MM.1S (cell line): ENCODE measurements at regions not wholly inside any gene's neighbourhood (a gene's known extent, or its start where the extent isn't known, plus 50 kb on each side); places are given as distances from the start of the nearest gene placed in this dataset.

Experiments
- DNase-seq: peaks from one replicate; pipeline ENCODE4 v3.0.0-alpha.2; 2015
- H2AFZ ChIP-seq: fragments of 300-600 bp; sonication (generic); 2 replicates; pipeline ENCODE4 v1.6.0; 2016; ENCODE audit warnings: antibody characterized with exemption, low read length
- H3F3A ChIP-seq: fragments of 300-600 bp; sonication (generic); 2 replicates; pipeline ENCODE4 v1.6.1; 2016; ENCODE audit warnings: mild to moderate bottlenecking, antibody characterized with exemption, low read length, moderate library complexity, mixed read lengths; ENCODE audit not compliant: insufficient read depth
- H3K27ac ChIP-seq: fragments of 300-600 bp; sonication (generic); 2 replicates; pipeline ENCODE4 v1.5.1; 2016; ENCODE audit warnings: mild to moderate bottlenecking, low read length
- H3K27me3 ChIP-seq: fragments of 300-600 bp; sonication (generic); replicated peaks from 2 replicates; pipeline ENCODE4 v1.6.0; 2016; ENCODE audit warnings: low read length; ENCODE audit not compliant: insufficient read depth
- H3K36me3 ChIP-seq: fragments of 300-600 bp; sonication (generic); replicated peaks from 2 replicates; pipeline ENCODE4 v1.6.1; 2016; ENCODE audit warnings: mild to moderate bottlenecking, low read length, mixed read lengths; ENCODE audit not compliant: insufficient read depth
- H3K4me1 ChIP-seq: fragments of 300-600 bp; sonication (generic); 2 replicates; pipeline ENCODE4 v1.6.1; 2016; ENCODE audit warnings: low read length, mixed read lengths
- H3K4me2 ChIP-seq: fragments of 300-600 bp; sonication (generic); 2 replicates; pipeline ENCODE4 v1.6.0; 2016; ENCODE audit warnings: low read depth, low read length
- H3K4me3 ChIP-seq: fragments of 300-600 bp; sonication (generic); 2 replicates; pipeline ENCODE4 v1.5.1; 2016; ENCODE audit warnings: low read length, mixed read lengths
- H3K79me2 ChIP-seq: fragments of 300-600 bp; sonication (generic); 2 replicates; pipeline ENCODE4 v1.6.1; 2016; ENCODE audit warnings: mixed run types, low read length, mixed read lengths
- H3K9ac ChIP-seq: fragments of 300-600 bp; sonication (generic); 2 replicates; pipeline ENCODE4 v1.6.1; 2016; ENCODE audit warnings: low read length, mixed read lengths
- H3K9me2 ChIP-seq: fragments of 300-600 bp; sonication (generic); replicated peaks from 2 replicates; pipeline ENCODE4 v1.6.1; 2016; ENCODE audit warnings: mild to moderate bottlenecking, low read length, mixed read lengths; ENCODE audit not compliant: insufficient read depth
- H3K9me3 ChIP-seq: fragments of 300-600 bp; sonication (generic); replicated peaks from 2 replicates; pipeline ENCODE4 v1.6.1; 2016; ENCODE audit warnings: mild to moderate bottlenecking, low read length, mixed read lengths; ENCODE audit not compliant: insufficient read depth
- H4K20me1 ChIP-seq: fragments of 300-600 bp; sonication (generic); 2 replicates; pipeline ENCODE4 v1.6.1; 2016; ENCODE audit warnings: mild to moderate bottlenecking, low read length, moderate library complexity, mixed read lengths; ENCODE audit not compliant: insufficient read depth
- CTCF ChIP-seq: fragments of 300-600 bp; sonication (generic); IDR thresholded peaks from 2 replicates; pipeline ENCODE4 v1.5.1; 2016; ENCODE audit warnings: antibody characterized with exemption, low read length, mixed read lengths
- EZH2 ChIP-seq: fragments of 300-600 bp; sonication (generic); optimal IDR thresholded peaks from 2 replicates; pipeline ENCODE3; 2017; ENCODE audit warnings: low read depth, mild to moderate bottlenecking, antibody characterized with exemption, low read length, mixed read lengths
- EZH2phosphoT487 ChIP-seq: fragments of 300-600 bp; sonication (generic); IDR thresholded peaks from 2 replicates; pipeline ENCODE4 v1.6.1; 2018; ENCODE audit warnings: antibody characterized with exemption, low read length

GRCh38 chr14:56894591-56894991, 84.3 kb upstream of the OTX2 start:
- H3K27me3 ChIP-seq = no peaks in the 10 kb centered on the region
- peaks cover 18% of the 10 kb centered on the region for H3K4me1 ChIP-seq

GRCh38 chr14:56892959-56893358, 82.7 kb upstream of the OTX2 start:
- Histone ChIP-seq H4K20me1 (no peaks in the 10 kb centered on the region), H3K79me2 (0 out of 2 replicates have a peak, but pooled peaks cover 3% of the 10 kb centered on the region), H3F3A (peaks cover 33% of the 10 kb centered on the region), H3K9ac (peak overlapping the region; percentile 60), H3K4me3 (peak overlapping the region; percentile 39), H3K27ac (peak overlapping the region; percentile 84), H3K36me3 (no peaks in the 10 kb centered on the region), H3K4me2 (peak overlapping the region; percentile 76), H3K9me3 (no peaks in the 10 kb centered on the region), H3K9me2 (no peaks in the 10 kb centered on the region), H3K27me3 (no peaks in the 10 kb centered on the region), H3K4me1 (peaks cover 21% of the 10 kb centered on the region), H2AFZ (peak overlapping the region; percentile 70)
- TF ChIP-seq CTCF = no peak
- TF ChIP-seq EZH2phosphoT487 = no peak
- TF ChIP-seq EZH2 = no peak
- peak; percentile 51 for DNase-seq

More at GRCh38 chr14:56894591-56894991, 84.3 kb upstream of the OTX2 start:
- no peak overlapping the region for H3K4me2 ChIP-seq
- no peaks in the 10 kb centered on the region for H3K9me3 ChIP-seq
- no peaks in the 10 kb centered on the region for H3K9me2 ChIP-seq
- no peak overlapping the region for H3K9ac ChIP-seq
- no peak for DNase-seq
- H4K20me1 ChIP-seq = no peaks in the 10 kb centered on the region
- peaks cover 33% of the 10 kb centered on the region for H3F3A ChIP-seq
- no peaks in the 10 kb centered on the region for H3K79me2 ChIP-seq
- H3K36me3 ChIP-seq = no peaks in the 10 kb centered on the region
- H3K4me3 ChIP-seq = no peak overlapping the region
- H3K27ac ChIP-seq = no peak overlapping the region
- H2AFZ ChIP-seq = no peak overlapping the region
- no peak for TF ChIP-seq CTCF
- no peak for TF ChIP-seq EZH2
- no peak for TF ChIP-seq EZH2phosphoT487

GRCh38 chr14:56891226-56891625, 80.9 kb upstream of the OTX2 start:
- Histone ChIP-seq H3K9ac (peak overlapping the region; percentile 60; the same call in 1 of the 2 replicates), H2AFZ (peak overlapping the region; percentile 63), H3K9me2 (no peaks in the 10 kb centered on the region), H4K20me1 (no peaks in the 10 kb centered on the region), H3K4me2 (peak overlapping the region; percentile 76), H3K79me2 (0 out of 2 replicates have a peak, but pooled peaks cover 3% of the 10 kb centered on the region), H3K4me1 (peaks cover 21% of the 10 kb centered on the region), H3K36me3 (no peaks in the 10 kb centered on the region), H3K9me3 (no peaks in the 10 kb centered on the region), H3F3A (peaks cover 33% of the 10 kb centered on the region), H3K27me3 (no peaks in the 10 kb centered on the region), H3K4me3 (peak overlapping the region; percentile 39; the same call in 1 of the 2 replicates), H3K27ac (peak overlapping the region; percentile 84)
- peak; percentile 21 for DNase-seq
- TF ChIP-seq EZH2 = no peak
- TF ChIP-seq CTCF = no peak
- no peak for TF ChIP-seq EZH2phosphoT487
